ENCODE measurements at regions not wholly inside any gene's neighbourhood (a gene's known extent, or its start where the extent isn't known, plus 50 kb on each side); places are given as distances from the start of the nearest gene placed in this dataset.

DNA sequence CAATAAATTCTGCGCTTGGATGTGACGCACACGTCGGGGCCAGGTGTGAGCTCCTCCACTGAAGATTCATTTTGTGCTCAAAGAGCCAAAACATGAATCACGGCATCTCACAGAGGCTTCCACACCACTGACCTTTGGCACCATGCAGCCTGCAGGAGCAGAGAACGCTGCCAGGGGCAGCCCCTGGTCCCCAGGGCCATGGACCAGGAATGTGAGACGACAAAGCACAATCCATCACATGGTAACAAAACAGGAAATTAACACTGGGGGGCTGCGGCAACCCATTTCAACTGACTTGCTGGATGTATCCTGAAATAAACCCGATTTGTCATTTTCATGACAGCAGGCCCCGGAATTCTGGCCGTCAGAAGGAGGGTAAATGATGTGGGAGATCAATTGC lies 167.5 kb upstream of the IGF1R start:
- DNase-seq, result no peak

DNA sequence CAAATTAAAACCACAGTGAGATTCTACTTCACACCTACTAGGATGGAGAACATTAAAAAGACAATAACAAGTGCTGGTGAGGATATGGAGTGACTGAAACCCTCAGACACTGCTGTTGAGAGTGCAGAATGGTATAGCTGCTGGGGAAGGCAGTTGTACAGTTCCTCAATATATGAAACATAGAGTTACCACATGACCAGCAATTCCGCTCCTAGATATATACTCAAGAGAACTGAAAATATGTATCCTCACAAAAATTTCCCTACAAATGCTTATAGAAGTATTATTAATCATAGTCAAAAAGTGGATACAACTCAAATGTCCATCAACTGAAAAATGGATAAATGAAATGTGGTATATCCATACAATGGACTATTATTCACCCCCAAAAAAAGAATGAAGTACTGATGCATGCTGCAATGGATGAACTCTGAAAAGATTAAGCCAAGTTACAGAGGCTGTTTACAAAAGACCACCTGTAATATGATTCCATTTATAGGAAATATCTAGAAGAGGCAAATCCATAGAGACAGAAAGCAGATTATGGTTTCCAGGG lies 164.7 kb upstream of the IGF1R start:
- DNase-seq, result no peak

DNA sequence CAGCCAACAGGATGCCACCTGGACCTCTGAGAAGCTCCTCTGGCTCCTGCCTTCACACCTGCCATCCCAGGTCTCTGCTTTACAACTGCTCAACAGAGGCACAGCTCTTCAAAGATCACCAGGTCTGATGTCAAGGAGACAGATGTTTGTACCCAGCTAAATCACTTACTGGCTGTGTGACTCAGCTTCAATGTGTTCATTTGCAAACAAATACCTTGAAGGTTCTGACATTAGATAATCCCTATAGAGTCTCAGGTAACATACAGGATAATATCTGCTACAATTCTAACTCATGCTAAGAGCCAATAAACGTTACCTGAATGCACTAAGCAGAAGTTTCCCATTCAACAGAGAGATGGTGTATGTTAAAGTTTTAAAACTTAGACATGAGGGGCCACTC lies 163.4 kb upstream of the IGF1R start:
- DNase-seq, result no peak

GRCh38 chr15:98485451-98485850 lies 162.9 kb upstream of the IGF1R start:
- no peak for DNase-seq

DNA sequence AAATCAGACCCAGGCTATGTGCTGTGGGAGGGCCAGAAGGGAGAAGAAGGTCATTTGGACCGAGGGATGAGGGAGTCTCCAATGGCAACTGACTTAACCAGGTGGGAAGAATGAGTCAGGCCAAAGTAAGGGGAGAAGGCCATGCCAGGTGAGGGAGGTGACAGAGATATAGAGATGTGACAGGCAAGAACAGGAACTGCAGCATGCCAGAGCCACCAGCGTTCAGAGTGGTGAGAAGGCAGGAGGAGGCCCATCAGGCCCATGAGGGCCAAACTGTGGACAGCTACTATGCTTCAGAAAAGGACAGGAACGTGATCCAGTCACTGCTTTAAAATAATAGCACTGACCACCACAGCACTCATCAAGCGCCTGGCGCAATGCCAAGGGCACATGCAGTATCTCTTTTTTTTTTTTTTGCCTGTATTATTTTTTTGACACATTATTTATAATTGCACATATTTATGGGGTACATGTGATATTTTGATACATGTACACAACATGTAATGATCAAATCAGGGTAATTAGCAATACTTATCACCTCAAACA lies 154.3 kb upstream of the IGF1R start:
- DNase-seq, result no peak

- no peak for DNase-seq
These were observed 147.1 kb upstream of the IGF1R start for GRCh38 chr15:98501192-98501591.

GRCh38 chr15:98501632-98502031 lies 146.7 kb upstream of the IGF1R start:
- no peak for DNase-seq

GRCh38 chr15:98503970-98504369 lies 144.4 kb upstream of the IGF1R start:
- DNase-seq, result no peak

DNA sequence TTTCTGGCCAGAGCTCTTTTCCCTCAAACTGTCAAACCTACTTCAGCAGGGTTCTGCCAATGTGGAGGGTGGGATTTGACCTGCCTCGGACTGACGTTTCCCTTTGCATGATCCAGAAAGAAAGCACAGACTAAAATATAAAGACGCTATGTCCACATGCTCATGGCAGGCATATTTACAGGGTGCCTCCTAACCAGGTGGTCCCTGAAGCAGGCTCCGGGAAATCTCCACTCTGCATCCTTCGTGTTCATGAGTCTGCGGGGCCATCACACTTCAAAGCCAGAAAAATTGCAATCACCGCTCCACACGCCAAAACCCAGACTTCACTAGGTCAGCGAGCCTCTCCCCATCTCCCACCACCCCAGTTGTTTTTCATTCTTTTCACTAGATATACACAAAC lies 143.3 kb upstream of the IGF1R start:
- DNase-seq, result no peak

DNA sequence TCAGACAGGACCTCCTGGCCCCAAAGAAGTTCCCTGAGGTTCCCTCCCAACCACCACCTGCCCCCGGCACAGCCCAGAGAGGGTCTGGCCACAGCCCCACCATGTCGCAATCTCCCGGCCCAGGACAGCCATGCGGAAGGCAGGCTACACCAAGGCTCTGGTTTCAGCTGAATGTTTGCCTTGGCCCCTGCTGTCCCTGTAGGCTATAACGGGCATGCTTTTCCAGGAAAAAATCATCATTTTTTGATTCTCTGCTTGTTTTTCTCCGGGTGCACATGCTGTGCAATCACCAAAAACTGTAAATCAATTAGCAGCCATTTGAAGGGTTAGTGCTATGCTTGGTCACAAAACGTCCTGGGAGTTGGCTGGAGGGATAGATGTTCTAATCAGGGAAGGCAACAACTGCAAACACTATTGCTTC lies 142.7 kb upstream of the IGF1R start:
- no peak for DNase-seq

DNA sequence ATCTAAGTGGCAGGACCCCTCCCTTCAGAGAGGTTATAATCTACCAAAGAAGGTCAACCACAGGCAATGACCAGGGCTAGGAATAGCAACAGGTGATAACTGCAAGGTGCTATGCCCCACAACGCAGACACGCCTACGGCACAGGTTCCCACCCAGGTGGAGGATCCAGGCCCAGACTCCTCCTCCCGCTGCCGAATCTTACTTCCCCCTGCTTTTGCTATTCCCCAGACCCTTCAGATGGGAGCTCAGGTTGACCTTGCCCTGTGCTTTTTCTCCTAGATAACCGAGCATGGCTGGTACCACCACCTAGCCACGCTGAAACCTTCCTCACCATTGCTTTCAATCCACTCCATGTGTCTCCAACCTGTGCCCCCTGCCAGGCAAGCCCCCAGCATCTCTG lies 142.2 kb upstream of the IGF1R start:
- DNase-seq, result no peak

DNA sequence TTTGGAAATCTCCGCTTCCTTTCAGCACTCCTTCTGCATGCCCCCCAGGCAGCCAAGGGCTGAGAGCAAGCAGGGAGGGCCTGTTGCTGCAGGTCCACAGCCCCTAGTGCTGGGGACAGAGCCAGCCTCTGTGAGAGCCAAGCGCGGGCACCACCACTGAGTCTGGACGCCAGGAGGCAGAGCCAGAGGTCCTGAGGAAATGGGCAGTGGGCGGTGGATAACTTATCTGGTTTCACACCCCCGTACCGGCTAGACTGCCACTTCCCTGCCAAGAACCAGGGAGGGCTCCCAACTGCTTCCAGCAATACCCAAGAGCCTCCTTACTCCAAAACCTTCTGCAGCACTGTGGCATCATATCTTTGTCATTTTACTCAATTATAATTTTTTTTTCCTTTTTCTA lies 141.6 kb upstream of the IGF1R start:
- DNase-seq, result no peak

GRCh38 chr15:98513428-98513986 lies 134.8 kb upstream of the IGF1R start:
- DNase-seq, result no peak

GRCh38 chr15:98514034-98514622 lies 134.2 kb upstream of the IGF1R start:
- no peak for DNase-seq

- DNase-seq, result peak; percentile 3
These were observed 129.3 kb upstream of the IGF1R start for GRCh38 chr15:98518823-98519561.

GRCh38 chr15:98519767-98520550 lies 128.4 kb upstream of the IGF1R start:
- no peak for DNase-seq

GRCh38 chr15:98522127-98522526 lies 126.2 kb upstream of the IGF1R start:
- no peak for DNase-seq

- DNase-seq, result no peak
These were observed 124.3 kb upstream of the IGF1R start for GRCh38 chr15:98523912-98524662.

DNA sequence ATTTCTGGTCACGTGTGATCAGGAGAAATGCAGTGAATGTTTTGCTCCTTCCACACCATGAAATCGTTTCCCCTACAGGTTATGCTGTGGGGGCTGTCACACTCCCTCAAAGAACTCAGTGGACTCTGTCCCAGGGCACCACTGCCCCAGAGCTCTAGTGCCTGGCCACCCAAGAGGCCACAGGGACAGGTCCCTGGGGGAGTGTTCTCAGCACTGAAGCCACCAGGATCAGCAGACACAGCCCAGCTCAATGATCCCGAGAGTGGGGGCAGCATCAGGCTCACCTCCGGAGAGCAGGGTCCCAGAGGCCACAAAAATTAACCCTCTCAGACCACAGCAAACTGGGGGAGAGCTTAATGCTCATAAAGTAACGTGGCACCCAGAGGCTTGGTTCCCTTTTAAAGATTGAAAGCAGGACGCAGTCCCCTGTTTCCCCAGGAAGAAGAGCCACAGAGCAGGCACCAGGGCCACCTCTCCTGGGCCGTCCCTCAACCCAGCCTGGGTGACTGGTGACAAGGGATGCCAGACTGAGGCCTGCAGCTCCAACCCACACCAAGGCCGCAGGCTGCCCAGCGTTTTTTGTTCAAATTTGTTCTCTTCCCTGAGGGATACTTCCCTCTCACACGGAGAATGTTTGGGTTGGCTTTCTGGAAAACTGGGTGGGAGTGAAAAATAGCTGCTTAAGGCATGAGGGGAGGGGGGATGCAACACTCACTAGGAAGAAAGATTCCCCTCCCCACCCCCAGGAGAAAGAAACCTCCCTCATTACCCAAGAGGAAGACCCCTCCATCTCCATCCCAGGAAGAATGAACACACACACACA lies 123.3 kb upstream of the IGF1R start:
- DNase-seq, result no peak

- no peak for DNase-seq
These were observed 122.7 kb upstream of the IGF1R start for GRCh38 chr15:98525661-98526001.

- no peak for DNase-seq
These were observed 122.2 kb upstream of the IGF1R start for GRCh38 chr15:98526094-98526493.
